Sigmoid colon (tissue), 6 donors: ENCODE measurements at regions not wholly inside any gene's neighbourhood (a gene's known extent, or its start where the extent isn't known, plus 50 kb on each side); places are given as distances from the start of the nearest gene placed in this dataset.

Source experiments
- DNase-seq: peaks from one replicate; pipeline ENCODE4 v3.0.0-alpha.2; 2019
- H3K27ac ChIP-seq, 4 donors: fragments of 200-600 bp; sonication (generic); one replicate each; pipeline ENCODE4 v1.5.1; 2016 to 2019; ENCODE audit warnings: mild to moderate bottlenecking in 1 of 4
- H3K27me3 ChIP-seq, 3 donors: fragments of 200-600 bp; sonication (generic); one replicate each; pipeline ENCODE4 v1.5.1; 2019; ENCODE audit warnings: mild to moderate bottlenecking in 1 of 3
- H3K36me3 ChIP-seq, 4 donors: fragments of 200-600 bp; sonication (generic); one replicate each; pipeline ENCODE4 v1.5.1; 2016 to 2019
- H3K4me1 ChIP-seq, 4 donors: fragments of 200-600 bp; sonication (generic); one replicate each; pipeline ENCODE4 v1.5.1; 2017 to 2019
- H3K4me3 ChIP-seq, 4 donors: fragments of 200-600 bp; sonication (generic); one replicate each; pipeline ENCODE4 v1.5.1; 2017 to 2019; ENCODE audit warnings: mild to moderate bottlenecking in 2 of 4, moderate library complexity in 1 of 4
- H3K9me3 ChIP-seq, 4 donors: fragments of 200-600 bp in 3 of 4; sonication (generic) in 3 of 4; one replicate each; pipeline versions ENCODE4 v1.5.1 to v1.6.1; 2013 to 2019
- EP300 ChIP-seq, 4 donors: sonication (generic); formaldehyde crosslinking; IDR thresholded peaks; one replicate each; pipeline ENCODE4 v1.6.1; 2017; ENCODE audit warnings: antibody characterized with exemption in 4 of 4
- POLR2A ChIP-seq, 2 donors: fragments of 450-650 bp; IDR thresholded peaks; one replicate each; pipeline ENCODE4 v1.6.1; 2016; ENCODE audit warnings: antibody characterized with exemption in 2 of 2, mild to moderate bottlenecking in 2 of 2, moderate library complexity in 2 of 2
- POLR2AphosphoS5 ChIP-seq, 4 donors: sonication (generic); formaldehyde crosslinking; IDR thresholded peaks; one replicate each; pipeline ENCODE4 v1.6.1; 2017; ENCODE audit warnings: antibody characterized with exemption in 4 of 4
- WGBS, 2 donors: extraction: QIAGEN DNeasy Blood & Tissue Kit; methylation state at CpG; one replicate each; pipeline ENCODE4 v1.1.7; 2013; 5-methylcytosine and 5-hydroxymethylcytosine counted together
- intact Hi-C: fragments of 100-400 bp; cut with DNase I; formaldehyde crosslinking; loops from one replicate; pipeline ENCODE4 v1.15.1; 2023
- TF ChIP-seq, protein P1 (sequence below), 4 experiments: fragments of 450-650 bp in 3 of 4; fragments of 200-600 bp in 1 of 4; IDR thresholded peaks; one replicate each; pipeline ENCODE4 v1.5.1; 2016 to 2019; ENCODE audit warnings: antibody characterized with exemption in 4 of 4, mild to moderate bottlenecking in 3 of 4, moderate library complexity in 2 of 4
- donor health status: healthy with polysubstance abuse.
- donor health status: healthy.

DNA sequence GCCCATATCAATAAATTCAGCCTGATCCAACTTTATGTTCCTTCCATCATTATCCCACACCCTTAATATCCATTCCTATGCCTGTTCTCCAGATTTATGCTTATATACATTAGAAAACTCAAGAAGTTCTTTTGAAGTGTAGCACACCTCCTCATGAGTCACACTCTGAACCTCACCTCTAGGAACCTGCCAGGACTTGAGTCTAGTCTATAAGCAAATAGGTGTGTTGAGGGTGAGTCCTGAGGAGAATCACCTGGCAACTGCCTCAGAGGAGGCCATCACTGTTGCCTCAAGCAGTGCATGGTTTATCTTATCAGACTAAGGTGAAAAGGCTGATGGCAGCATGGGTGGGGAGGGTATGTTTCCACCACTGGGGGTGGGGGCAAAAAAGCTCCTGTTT lies 496.7 kb downstream of the C6orf118 start:
- H3K4me1 ChIP-seq = no peaks in the 10 kb centered on the region
- TF ChIP-seq POLR2A (IDR thresholded peaks at IDR 0.05) = no peak
- TF ChIP-seq POLR2AphosphoS5 (IDR thresholded peaks at IDR 0.05) = no peak
- TF ChIP-seq EP300 (IDR thresholded peaks at IDR 0.05) = no peak
- TF ChIP-seq, protein P1, sequence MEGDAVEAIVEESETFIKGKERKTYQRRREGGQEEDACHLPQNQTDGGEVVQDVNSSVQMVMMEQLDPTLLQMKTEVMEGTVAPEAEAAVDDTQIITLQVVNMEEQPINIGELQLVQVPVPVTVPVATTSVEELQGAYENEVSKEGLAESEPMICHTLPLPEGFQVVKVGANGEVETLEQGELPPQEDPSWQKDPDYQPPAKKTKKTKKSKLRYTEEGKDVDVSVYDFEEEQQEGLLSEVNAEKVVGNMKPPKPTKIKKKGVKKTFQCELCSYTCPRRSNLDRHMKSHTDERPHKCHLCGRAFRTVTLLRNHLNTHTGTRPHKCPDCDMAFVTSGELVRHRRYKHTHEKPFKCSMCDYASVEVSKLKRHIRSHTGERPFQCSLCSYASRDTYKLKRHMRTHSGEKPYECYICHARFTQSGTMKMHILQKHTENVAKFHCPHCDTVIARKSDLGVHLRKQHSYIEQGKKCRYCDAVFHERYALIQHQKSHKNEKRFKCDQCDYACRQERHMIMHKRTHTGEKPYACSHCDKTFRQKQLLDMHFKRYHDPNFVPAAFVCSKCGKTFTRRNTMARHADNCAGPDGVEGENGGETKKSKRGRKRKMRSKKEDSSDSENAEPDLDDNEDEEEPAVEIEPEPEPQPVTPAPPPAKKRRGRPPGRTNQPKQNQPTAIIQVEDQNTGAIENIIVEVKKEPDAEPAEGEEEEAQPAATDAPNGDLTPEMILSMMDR (IDR thresholded peaks at IDR 0.05) = no peak
- intact Hi-C loops = no loop called here
- peaks cover 0 to 11% (median 0%) of the 10 kb centered on the region in 4 donors for H3K9me3 ChIP-seq
- H3K4me3 ChIP-seq = no peak overlapping the region
- H3K36me3 ChIP-seq = no peaks in the 10 kb centered on the region
- no peaks in the 10 kb centered on the region for H3K27me3 ChIP-seq
- DNase-seq = no peak
- no peak overlapping the region for H3K27ac ChIP-seq

DNA sequence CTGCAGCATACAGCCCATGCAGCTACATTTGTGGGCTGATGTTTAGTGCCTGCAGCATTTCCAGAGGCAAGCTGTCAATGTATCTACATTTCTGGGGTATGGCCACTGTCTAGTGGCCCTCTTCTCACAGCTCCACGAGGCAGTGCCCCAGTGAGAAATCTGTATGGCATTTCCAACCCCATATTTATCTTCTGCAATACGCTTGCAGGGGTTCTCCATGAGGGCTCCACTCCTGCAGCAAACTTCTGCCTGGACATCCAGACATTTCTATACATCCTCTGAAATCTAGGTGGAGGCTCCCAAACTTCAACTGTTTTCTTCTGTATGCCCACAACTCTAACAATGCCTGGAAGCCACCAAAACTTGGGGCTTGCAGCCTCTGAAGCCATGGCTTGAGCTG lies 502.3 kb downstream of the C6orf118 start:
- TF ChIP-seq, protein P1 (IDR thresholded peaks at IDR 0.05) = no peak
- no peak for TF ChIP-seq POLR2AphosphoS5 (IDR thresholded peaks at IDR 0.05)
- no peak for TF ChIP-seq POLR2A (IDR thresholded peaks at IDR 0.05)
- no peak for TF ChIP-seq EP300 (IDR thresholded peaks at IDR 0.05)
- Histone ChIP-seq H3K27ac (no peak overlapping the region), H3K27me3 (no peaks in the 10 kb centered on the region), H3K4me1 (no peaks in the 10 kb centered on the region), H3K9me3 (peaks cover 0 to 17% (median 0%) of the 10 kb centered on the region in 4 donors), H3K4me3 (no peak overlapping the region), H3K36me3 (no peaks in the 10 kb centered on the region)
- intact Hi-C loops = no loop called here
- DNase-seq = no peak
- 47 to 53% methylated on average over 2 of the region's 2 CpGs for WGBS, 2 donors

GRCh38 chr6:164795056-164795815 lies 514.2 kb downstream of the C6orf118 start:
- H3K4me3 ChIP-seq = no peak overlapping the region
- H3K4me1 ChIP-seq = no peaks in the 10 kb centered on the region
- WGBS, 2 donors = 78 to 80% methylated on average over 9 of the region's 9 CpGs
- TF ChIP-seq POLR2A (IDR thresholded peaks at IDR 0.05) (no peak), EP300 (IDR thresholded peaks at IDR 0.05) (no peak), POLR2AphosphoS5 (IDR thresholded peaks at IDR 0.05) (no peak)
- TF ChIP-seq, protein P1 (IDR thresholded peaks at IDR 0.05) = no peak
- no peaks in the 10 kb centered on the region for H3K36me3 ChIP-seq
- H3K27me3 ChIP-seq = no peaks in the 10 kb centered on the region
- H3K9me3 ChIP-seq = no peaks in the 10 kb centered on the region
- intact Hi-C loops = no loop called here
- H3K27ac ChIP-seq = no peak overlapping the region
- DNase-seq = no peak

- TF ChIP-seq, protein P1 (IDR thresholded peaks at IDR 0.05) = no peak
- TF ChIP-seq EP300 (IDR thresholded peaks at IDR 0.05) = no peak
- no peak for TF ChIP-seq POLR2AphosphoS5 (IDR thresholded peaks at IDR 0.05)
- no peak for TF ChIP-seq POLR2A (IDR thresholded peaks at IDR 0.05)
- H3K36me3 ChIP-seq = no peaks in the 10 kb centered on the region
- WGBS, 2 donors = 56 to 82% methylated on average over 1 of the region's 1 CpG
- no peaks in the 10 kb centered on the region for H3K27me3 ChIP-seq
- no peak for DNase-seq
- no peak overlapping the region for H3K4me3 ChIP-seq
- no peaks in the 10 kb centered on the region for H3K9me3 ChIP-seq
- intact Hi-C loops = no loop called here
- no peak overlapping the region for H3K27ac ChIP-seq
- no peaks in the 10 kb centered on the region for H3K4me1 ChIP-seq
These were observed 516.7 kb downstream of the C6orf118 start for GRCh38 chr6:164792666-164793065.

DNA sequence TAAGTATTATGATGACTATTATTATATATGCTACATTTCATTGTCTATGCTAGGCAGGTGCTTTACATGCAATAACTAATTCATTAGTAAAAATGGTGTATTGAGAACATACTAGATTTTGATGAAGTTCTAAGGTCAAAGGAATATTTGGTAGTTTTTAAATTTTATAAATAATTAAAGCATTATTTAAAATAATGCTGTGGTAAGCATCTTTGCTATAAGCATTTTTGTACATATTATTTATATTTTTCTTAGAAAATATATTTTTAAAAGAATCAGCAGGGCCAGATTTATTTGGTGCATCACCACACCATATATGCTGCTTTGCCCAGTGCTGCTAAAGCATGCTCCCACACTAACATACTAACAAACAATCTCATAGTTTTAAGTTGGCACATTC lies 517.9 kb downstream of the C6orf118 start:
- Histone ChIP-seq H3K4me1 (no peaks in the 10 kb centered on the region), H3K27me3 (no peaks in the 10 kb centered on the region), H3K4me3 (no peak overlapping the region), H3K9me3 (no peaks in the 10 kb centered on the region), H3K27ac (no peak overlapping the region), H3K36me3 (no peaks in the 10 kb centered on the region)
- intact Hi-C loops = no loop called here
- TF ChIP-seq POLR2AphosphoS5 (IDR thresholded peaks at IDR 0.05) (no peak), EP300 (IDR thresholded peaks at IDR 0.05) (no peak), POLR2A (IDR thresholded peaks at IDR 0.05) (no peak)
- TF ChIP-seq, protein P1 (IDR thresholded peaks at IDR 0.05) = no peak
- DNase-seq = no peak
